Thyroid gland (tissue), 4 donors: ENCODE measurements at regions not wholly inside any gene's neighbourhood (a gene's known extent, or its start where the extent isn't known, plus 50 kb on each side); places are given as distances from the start of the nearest gene placed in this dataset.
"Not testable (repeated sequence)": the region's sequence is repeated elsewhere in the genome, so short reads cannot be mapped to it uniquely, and the experiment has no call there.

Experiments
- DNase-seq, 2 donors: peaks; one replicate each; pipeline ENCODE4 v3.0.0-alpha.2; 2019
- H3K27ac ChIP-seq, 3 donors: fragments of 200-600 bp; sonication (generic); 1 replicate in 2 of 3; 2 replicates in 1 of 3; pipeline ENCODE4 v1.5.1; 2016 to 2019; ENCODE audit warnings: mild to moderate bottlenecking in 1 of 3, moderate library complexity in 1 of 3
- H3K27me3 ChIP-seq: fragments of 200-600 bp; sonication (generic); one replicate; pipeline ENCODE4 v1.5.1; 2019
- H3K36me3 ChIP-seq, 2 donors: fragments of 200-600 bp; sonication (generic); one replicate each; pipeline ENCODE4 v1.5.1; 2016 to 2019
- H3K4me1 ChIP-seq, 2 donors: fragments of 200-600 bp; sonication (generic); one replicate each; pipeline ENCODE4 v1.5.1; 2017 to 2019
- H3K4me3 ChIP-seq, 3 donors: fragments of 200-600 bp; sonication (generic); replicated peaks in 1 of 3; 1 replicate in 2 of 3; 2 replicates in 1 of 3; pipeline ENCODE4 v1.5.1; 2016; ENCODE audit warnings: mild to moderate bottlenecking in 1 of 3
- H3K9me3 ChIP-seq: fragments of 200-600 bp; sonication (generic); one replicate; pipeline ENCODE4 v1.5.1; 2017
- CTCF ChIP-seq, 6 experiments: fragments of 200-600 bp in 3 of 6; fragments of 450-650 bp in 3 of 6; sonication (generic) in 3 of 6; IDR thresholded peaks; one replicate each; pipeline ENCODE4 v1.5.1; 2016 to 2019; ENCODE audit warnings: antibody characterized with exemption in 6 of 6, mild to moderate bottlenecking in 2 of 6, inconsistent platforms in 1 of 6, moderate library complexity in 1 of 6
- POLR2A ChIP-seq, 2 donors: fragments of 450-650 bp; IDR thresholded peaks; one replicate each; pipeline ENCODE4 v1.6.1; 2017; ENCODE audit warnings: antibody characterized with exemption in 2 of 2, mild to moderate bottlenecking in 2 of 2, moderate library complexity in 1 of 2
- WGBS, 2 donors: methylation state at CpG; one replicate each; pipeline ENCODE4 v1.1.5; 2017; 5-methylcytosine and 5-hydroxymethylcytosine counted together
- intact Hi-C: fragments of 100-400 bp; cut with DNase I; formaldehyde crosslinking; loops from one replicate; pipeline ENCODE4 v1.15.1; 2023

DNA sequence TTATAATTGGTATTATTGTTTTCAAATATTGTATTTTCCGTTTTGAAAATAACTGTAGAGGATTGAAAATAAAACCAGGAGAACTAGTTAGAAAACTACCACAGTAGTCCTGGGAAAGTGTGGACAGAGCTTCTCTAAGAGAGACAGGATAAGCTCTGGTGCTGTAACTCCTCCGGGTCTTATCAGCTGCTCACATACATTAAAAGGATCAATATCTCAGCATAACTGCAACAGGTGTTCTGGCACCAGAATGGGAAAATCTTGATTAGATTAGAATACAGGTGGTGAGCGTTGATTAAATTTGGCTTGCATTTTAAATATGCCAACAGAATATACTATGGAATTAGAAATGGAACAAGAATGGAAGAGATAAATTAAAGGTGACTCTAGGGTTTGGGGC, 1138.9 kb upstream of the ADGRB3 start:
- Histone ChIP-seq H3K27ac (no peak overlapping the region), H3K4me1 (no peaks in the 10 kb centered on the region), H3K27me3 (no peaks in the 10 kb centered on the region), H3K4me3 (no peak overlapping the region), H3K36me3 (no peaks in the 10 kb centered on the region), H3K9me3 (no peaks in the 10 kb centered on the region)
- TF ChIP-seq CTCF (IDR thresholded peaks at IDR 0.05) = no peak
- TF ChIP-seq POLR2A (IDR thresholded peaks at IDR 0.05) = no peak
- 86 to 92% methylated on average over 3 of the region's 3 CpGs for WGBS, 2 donors
- intact Hi-C loops = no loop called here
- DNase-seq = no peak

- intact Hi-C loops = no loop called here
- Histone ChIP-seq H3K27me3 (no peaks in the 10 kb centered on the region), H3K4me3 (no peak overlapping the region), H3K9me3 (no peaks in the 10 kb centered on the region), H3K4me1 (no peaks in the 10 kb centered on the region), H3K36me3 (no peaks in the 10 kb centered on the region), H3K27ac (no peak overlapping the region)
- TF ChIP-seq POLR2A (IDR thresholded peaks at IDR 0.05) (no peak), CTCF (IDR thresholded peaks at IDR 0.05) (no peak)
- no peak for DNase-seq
Measured at GRCh38 chr6:67493682-67494081, 1141.4 kb upstream of the ADGRB3 start.

DNA sequence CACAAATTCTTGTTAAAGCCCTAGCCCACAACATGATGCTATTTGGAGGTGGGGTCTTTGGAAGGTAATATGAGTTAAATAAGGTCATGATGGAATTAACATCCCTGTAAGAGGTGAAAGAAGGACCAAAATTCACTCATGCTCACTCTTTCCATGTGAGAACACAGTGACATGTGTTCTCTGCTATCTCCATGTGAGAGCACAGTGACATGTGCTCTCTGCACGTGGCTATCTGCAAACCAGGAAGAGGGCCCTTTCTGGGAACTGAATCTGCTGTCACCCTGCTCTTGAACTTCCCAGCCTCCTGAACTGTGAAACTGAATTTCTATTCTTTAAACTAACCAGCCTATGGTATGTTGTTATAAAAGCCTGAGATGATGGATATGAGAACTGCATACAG, 1159.4 kb upstream of the ADGRB3 start:
- Histone ChIP-seq H3K36me3 (no peaks in the 10 kb centered on the region), H3K27ac (no peak overlapping the region), H3K9me3 (no peaks in the 10 kb centered on the region), H3K27me3 (no peaks in the 10 kb centered on the region), H3K4me1 (no peaks in the 10 kb centered on the region), H3K4me3 (no peak overlapping the region)
- 57 to 70% methylated on average over 1 of the region's 1 CpG for WGBS, 2 donors
- intact Hi-C loops = no loop called here
- no peak for TF ChIP-seq CTCF (IDR thresholded peaks at IDR 0.05)
- TF ChIP-seq POLR2A (IDR thresholded peaks at IDR 0.05) = no peak
- no peak for DNase-seq

DNA sequence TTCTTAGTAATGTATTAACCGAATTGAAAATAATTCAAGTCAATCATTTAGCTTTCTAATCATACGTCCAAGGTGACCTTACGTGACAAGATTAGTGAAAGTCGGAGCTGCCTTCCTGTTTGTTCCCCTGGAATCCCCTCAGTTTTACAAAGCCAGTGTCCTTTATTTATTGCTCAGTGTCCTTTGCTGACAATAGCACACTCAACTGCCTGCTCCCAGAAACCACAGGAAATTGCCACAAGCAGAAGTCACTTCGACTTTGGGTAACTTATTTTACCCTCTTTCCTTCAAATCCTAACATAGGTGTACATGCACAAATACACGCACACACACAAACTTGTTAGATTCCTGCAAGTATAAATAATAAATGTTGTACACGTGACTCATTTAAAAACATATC, 1167.7 kb upstream of the ADGRB3 start:
- H3K27ac ChIP-seq = no peak overlapping the region
- H3K9me3 ChIP-seq = no peaks in the 10 kb centered on the region
- H3K4me1 ChIP-seq = no peaks in the 10 kb centered on the region
- H3K27me3 ChIP-seq = no peaks in the 10 kb centered on the region
- intact Hi-C loops = no loop called here
- no peak for DNase-seq
- no peak overlapping the region for H3K4me3 ChIP-seq
- H3K36me3 ChIP-seq = no peaks in the 10 kb centered on the region
- no peak for TF ChIP-seq POLR2A (IDR thresholded peaks at IDR 0.05)
- TF ChIP-seq CTCF (IDR thresholded peaks at IDR 0.05) = no peak
- WGBS, 2 donors = 85 to 88% methylated on average over 7 of the region's 7 CpGs

DNA sequence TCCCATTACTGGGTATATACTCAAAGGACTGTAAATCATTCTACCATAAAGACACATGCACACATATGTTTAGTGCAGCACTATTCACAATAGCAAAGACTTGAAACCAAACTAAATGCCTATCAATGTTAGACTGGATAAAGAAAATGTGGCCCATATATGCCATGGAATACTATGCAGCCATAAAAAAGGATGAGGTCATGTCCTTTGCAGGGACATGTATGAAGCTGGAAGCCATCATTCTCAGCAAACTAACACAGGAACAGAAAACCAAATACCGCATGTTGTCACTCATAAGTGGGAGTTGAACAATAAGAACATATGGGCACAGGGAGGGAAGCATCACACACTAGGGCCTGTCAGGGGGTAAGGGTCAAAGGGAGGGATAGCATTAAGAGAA, 1172.4 kb upstream of the ADGRB3 start:
- H3K36me3 ChIP-seq, H3K9me3 ChIP-seq, H3K27ac ChIP-seq, H3K4me1 ChIP-seq, intact Hi-C loops, H3K27me3 ChIP-seq, H3K4me3 ChIP-seq, DNase-seq: not testable (repeated sequence)
- 100% methylated on average over 1 of the region's 1 CpG for WGBS, 2 donors

DNA sequence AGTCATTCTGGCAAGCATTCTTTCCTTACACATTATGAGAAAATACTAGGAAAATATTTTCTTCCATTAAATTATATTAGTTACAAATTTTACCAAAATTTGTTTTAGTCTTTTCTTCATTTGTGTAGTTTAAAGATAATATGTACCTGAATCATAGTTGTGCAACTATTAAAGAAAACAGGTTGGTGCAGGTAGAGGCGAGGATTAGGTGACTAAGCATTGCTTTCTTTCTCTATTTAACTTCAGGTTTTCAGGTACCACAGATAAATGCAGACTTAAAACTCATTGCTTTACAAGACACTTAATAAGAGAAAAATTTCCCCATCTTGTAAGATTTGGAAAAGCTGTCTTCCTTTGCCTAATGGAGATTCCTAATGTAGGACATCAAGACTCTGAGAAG, 1175.5 kb upstream of the ADGRB3 start:
- no peak overlapping the region for H3K27ac ChIP-seq
- no peak for DNase-seq
- TF ChIP-seq CTCF (IDR thresholded peaks at IDR 0.05) (no peak), POLR2A (IDR thresholded peaks at IDR 0.05) (no peak)
- H3K4me1 ChIP-seq = no peaks in the 10 kb centered on the region
- H3K36me3 ChIP-seq = no peaks in the 10 kb centered on the region
- 86 to 87% methylated on average over 1 of the region's 1 CpG for WGBS, 2 donors
- no peaks in the 10 kb centered on the region for H3K27me3 ChIP-seq
- no peak overlapping the region for H3K4me3 ChIP-seq
- intact Hi-C loops = no loop called here
- no peaks in the 10 kb centered on the region for H3K9me3 ChIP-seq
